ENCODE measurements at regions not wholly inside any gene's neighbourhood (a gene's known extent, or its start where the extent isn't known, plus 50 kb on each side); places are given as distances from the start of the nearest gene placed in this dataset.
"Not testable (repeated sequence)": the region's sequence is repeated elsewhere in the genome, so short reads cannot be mapped to it uniquely, and the experiment has no call there.

DNA sequence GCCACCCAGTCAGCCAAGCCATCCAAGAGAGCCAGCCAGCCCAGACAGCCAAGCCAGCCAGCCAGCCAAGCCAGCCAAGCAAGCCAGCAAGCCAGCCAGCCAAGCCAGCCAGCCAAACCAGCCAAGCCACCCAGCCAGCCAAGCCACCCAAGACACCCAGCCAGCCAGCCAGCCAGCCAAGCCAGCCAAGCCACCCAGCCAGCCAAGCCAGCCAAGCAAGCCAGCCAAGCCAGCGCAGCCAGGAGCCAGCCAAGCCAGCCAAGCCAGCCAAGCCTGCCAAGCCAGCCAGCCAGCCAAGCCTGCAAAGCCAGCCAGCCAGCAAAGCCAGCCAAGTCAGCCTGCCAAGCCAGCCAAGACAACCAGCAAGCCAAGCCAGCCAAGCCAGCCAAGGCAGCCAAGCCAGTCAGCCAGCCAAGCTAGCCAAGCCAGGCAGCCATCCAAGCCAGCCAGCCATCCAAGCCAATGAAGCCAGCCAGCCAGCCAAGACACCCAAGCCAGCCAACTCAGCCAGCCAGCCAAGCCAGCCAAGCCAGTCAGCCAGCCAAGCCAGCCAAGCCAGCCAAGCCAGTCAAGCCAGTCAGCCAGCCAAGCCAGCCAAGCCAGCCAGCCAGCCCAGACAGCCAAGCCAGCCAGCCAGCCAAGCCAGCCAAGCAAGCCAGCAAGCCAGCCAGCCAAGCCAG, 332.2 kb upstream of the PLGLB2 start:
- not testable (repeated sequence) for DNase-seq

DNA sequence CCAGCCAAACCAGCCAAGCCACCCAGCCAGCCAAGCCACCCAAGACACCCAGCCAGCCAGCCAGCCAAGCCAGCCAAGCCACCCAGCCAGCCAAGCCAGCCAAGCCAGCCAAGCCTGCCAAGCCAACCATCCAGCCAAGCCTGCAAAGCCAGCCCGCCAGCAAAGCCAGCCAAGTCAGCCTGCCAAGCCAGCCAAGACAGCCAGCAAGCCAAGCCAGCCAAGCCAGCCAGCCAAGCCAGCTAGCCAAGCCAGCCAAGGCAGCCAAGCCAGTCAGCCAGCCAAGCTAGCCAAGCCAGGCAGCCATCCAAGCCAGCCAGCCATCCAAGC, 331.7 kb upstream of the PLGLB2 start:
- not testable (repeated sequence) for DNase-seq

GRCh38 chr2:87417147-87417546, 330.7 kb upstream of the PLGLB2 start:
- not testable (repeated sequence) for DNase-seq

GRCh38 chr2:87417742-87418567, 329.9 kb upstream of the PLGLB2 start:
- DNase-seq: not testable (repeated sequence)

DNA sequence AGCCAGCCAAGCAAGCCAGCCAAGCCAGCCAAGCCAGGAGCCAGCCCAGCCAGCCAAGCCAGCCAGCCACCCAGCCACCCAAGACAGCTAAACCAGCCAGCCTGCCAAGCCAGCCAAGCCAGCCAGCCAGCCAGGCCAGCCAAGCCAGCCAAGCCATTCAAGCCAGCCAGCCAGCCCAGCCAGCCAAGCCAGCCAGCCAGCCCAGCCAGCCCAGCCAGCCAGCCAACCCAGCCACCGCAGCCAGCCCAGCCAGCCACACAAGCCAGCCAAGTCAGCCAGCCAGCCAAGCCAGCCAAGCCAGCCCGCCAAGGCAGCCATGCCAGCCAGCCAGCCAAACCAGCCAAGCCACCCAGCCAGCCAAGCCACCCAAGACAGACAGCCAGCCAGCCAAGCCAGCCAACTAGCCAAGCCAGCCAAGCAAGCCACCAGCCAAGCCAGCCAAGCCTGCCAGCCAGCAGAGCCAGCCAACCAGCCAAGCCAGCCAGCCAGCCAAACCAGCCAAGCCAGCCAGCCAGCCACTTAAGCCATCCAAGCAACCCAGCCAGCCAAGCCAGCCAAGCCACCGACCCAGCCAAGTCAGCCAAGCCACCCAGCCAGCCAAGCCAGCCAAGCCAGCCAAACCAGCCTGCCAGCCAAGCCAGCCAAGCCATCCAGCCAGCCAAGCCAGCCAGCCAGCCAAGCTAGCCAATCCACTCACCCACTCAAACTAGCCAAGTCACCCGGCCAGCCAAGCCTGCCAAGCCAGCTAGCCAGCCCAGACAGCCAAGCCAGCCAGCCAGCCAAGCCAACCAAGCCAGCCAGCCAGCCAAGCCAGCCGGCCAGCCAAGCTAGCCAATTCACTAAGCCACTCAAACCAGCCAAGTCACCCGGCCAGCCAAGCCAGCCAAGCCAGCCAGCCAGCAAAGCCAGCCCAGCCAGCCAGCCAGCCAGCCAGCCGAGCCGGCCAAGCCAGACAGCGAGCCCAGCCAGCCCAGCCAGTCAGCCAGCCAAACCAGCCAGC, 328.8 kb upstream of the PLGLB2 start:
- not testable (repeated sequence) for DNase-seq

- DNase-seq: not testable (repeated sequence)
Observed at GRCh38 chr2:87419980-87420379, 327.9 kb upstream of the PLGLB2 start.

GRCh38 chr2:87420954-87421353, 326.9 kb upstream of the PLGLB2 start:
- DNase-seq: not testable (repeated sequence)

GRCh38 chr2:87423796-87424762, 323.8 kb upstream of the PLGLB2 start:
- DNase-seq: not testable (repeated sequence)

DNA sequence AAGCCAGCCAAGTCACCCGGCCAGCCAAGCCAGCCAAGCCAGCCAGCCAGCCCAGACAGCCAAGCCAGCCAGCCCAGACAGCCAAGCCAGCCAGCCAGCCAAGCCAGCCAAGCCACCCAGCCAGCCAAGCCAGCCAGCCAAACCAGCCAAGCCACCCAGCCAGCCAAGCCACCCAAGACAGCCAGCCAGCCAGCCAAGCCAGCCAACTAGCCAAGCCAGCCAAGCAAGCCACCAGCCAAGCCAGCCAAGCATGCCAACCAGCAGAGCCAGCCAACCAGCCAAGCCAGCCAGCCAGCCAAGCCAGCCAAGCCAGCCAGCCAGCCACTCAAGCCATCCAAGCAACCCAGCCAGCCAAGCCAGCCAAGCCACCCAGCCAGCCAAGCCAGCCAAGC, 323.1 kb upstream of the PLGLB2 start:
- not testable (repeated sequence) for DNase-seq

DNA sequence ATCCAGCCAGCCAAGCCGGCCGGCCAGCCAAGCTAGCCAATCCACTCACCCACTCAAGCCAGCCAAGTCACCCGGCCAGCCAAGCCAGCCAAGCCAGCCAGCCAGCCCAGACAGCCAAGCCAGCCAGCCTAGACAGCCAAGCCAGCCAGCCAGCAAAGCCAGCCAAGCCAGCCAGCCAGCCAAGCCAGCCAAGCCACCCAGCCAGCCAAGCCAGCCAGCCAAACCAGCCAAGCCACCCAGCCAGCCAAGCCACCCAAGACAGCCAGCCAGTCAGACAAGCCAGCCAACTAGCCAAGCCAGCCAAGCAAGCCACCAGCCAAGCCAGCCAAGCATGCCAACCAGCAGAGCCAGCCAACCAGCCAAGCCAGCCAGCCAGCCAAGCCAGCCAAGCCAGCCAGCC, 322.7 kb upstream of the PLGLB2 start:
- DNase-seq: not testable (repeated sequence)

GRCh38 chr2:87425717-87426116, 322.2 kb upstream of the PLGLB2 start:
- DNase-seq: not testable (repeated sequence)

DNA sequence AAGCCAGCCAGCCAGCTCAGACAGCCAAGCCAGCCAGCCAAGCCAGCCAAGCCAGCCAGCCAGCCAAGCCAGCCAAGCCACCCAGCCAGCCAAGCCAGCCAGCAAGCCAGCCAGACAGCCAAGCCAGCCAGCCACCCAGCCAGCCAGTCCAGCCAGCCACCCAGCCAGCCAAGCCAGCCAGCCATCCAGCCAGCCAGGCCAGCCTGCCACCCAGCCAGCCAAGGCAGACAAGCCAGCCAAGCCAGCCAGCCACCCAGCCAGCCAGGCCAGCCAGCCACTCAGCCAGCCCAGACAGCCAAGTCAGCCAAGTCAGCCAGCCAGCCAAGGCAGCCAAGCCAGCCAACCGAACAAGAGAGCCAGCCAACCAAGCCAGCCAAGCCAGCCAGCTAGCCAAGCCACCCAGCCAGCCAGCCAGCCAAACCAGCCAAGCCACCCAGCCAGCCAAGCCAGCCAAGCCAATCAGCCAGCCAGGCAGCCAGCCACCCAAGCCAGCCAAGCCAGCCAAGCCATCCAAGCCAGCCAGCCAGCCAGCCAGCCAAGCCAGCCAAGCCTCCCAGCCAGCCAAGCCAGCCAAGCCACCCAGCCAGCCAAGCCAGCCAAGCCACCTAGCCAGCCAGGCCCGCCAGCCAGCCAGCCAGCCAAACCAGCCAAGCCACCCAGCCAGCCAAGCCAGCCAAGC, 319.3 kb upstream of the PLGLB2 start:
- DNase-seq: not testable (repeated sequence)

- DNase-seq: not testable (repeated sequence)
Observed at GRCh38 chr2:87429206-87429930, 318.5 kb upstream of the PLGLB2 start.

DNA sequence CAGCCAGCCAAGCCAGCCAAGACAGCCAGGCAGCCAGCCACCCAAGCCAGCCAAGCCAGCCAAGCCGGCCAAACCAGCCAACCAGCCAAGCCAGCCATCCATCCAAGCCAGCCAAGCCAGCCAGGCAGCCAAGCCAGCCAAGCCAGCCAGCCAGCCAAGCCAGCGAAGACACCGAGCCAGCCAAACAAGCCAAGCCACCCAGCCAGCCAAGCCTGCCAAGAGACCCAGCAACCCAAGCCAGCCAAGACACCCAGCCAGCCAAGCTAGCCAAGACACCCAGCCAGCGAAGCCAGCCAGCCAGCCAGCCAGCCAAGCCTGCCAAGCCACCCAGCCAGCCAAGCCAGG, 318.0 kb upstream of the PLGLB2 start:
- DNase-seq: not testable (repeated sequence)

- DNase-seq: not testable (repeated sequence)
Observed at GRCh38 chr2:87431051-87431450, 316.8 kb upstream of the PLGLB2 start.

DNA sequence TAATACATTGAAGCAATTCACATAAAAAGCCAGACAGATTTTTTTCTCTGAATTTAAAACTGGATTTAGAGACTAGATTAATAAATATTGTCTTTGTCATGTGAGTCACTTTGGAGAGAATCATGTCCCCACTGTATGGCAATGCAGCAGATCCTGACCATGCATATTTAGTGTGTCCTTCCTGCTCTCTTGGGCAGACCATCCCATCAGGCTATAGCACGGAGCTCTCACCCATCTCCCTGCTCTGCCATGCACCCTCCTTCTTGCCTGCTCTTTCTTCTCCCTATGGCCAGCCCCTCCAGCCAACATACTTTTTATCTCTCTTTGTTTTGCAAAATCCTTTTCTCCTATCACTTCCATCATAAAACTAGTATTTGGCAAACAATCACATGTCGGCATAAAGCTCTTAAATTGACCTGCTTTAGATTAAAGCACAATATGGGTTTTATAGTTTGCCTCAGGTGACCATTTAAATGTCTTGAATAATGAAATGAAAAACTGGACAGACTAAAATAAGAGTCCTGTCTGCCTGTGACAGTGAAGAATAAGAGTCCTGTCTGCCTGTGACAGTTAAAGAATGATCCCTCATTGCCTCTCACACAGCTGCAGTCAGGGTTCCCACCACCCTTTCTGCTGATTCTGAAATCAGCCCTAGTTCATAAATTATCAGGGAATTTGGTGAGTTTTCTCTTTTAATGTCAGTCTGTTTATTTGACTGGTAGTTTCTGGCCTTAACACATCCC, 315.0 kb upstream of the PLGLB2 start:
- DNase-seq: not testable (repeated sequence)

DNA sequence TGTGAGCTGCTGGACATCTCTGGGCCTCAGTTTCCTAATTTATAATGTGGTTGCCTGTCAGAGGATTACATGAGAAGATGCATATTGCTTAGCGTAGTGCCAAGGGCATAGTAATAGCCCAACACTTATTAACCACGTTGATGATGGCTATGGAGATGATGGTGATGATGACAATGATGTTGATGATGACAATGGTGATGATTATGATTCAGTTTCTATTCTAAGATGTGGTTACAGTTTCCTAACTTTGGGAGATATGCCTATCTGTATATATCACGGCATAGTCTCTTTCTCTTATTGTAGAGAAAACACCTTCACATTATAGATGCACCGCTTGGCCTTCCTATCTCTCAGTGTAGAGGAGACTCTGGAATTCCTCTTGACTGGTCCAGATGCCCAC, 311.9 kb upstream of the PLGLB2 start:
- not testable (repeated sequence) for DNase-seq

- DNase-seq: not testable (repeated sequence)
Observed at GRCh38 chr2:87437701-87438260, 310.1 kb upstream of the PLGLB2 start.

- not testable (repeated sequence) for DNase-seq
Observed at GRCh38 chr2:87438780-87439454, 309.0 kb upstream of the PLGLB2 start.
